ENCODE measurements at regions not wholly inside any gene's neighbourhood (a gene's known extent, or its start where the extent isn't known, plus 50 kb on each side); places are given as distances from the start of the nearest gene placed in this dataset.

DNA sequence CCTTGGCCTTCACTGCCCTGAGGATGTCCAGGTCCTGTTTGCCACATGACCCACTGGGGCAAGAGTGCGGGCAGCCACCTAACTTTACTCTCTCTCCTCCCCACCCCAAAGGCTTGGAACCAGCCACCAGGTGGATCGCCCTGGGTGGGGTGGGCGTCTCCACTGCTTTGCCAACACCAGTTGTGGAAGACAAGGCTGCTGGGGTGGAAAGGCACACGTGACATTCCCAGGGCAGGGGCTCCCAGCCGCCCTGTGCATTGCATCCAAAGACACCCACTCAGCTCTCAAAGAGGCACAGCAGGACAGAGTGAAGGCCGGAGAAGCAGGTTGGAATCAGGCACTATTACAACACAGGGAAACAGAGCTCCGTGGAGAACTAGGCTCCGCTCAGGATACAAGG, 162.2 kb downstream of the OLFM1 start:
- H3K27ac ChIP-seq = no peak overlapping the region

DNA sequence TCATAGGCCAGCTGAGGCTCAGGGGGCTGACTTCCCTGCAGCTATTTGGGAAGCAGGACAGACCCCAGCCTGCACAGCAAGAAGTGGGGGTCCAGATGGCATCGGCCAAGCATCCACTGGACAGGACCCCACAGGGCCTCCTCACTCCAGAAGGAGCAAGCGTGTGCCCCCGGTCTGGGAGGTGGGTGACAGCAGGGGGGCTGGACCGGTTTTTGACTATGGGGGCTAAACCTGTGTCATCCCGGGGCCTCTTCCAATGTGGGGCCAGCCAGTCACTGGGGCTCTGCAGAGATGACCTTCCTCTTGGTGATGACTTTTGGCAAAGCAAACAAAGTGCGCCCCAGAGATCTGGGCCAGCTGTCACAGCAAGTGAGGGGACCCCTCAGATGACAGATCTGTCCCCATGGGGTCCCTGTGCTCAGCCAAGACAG, 163.9 kb downstream of the OLFM1 start:
- no peak for DNase-seq (ENCODE audit: low read depth, low spot score)
- H3K27ac ChIP-seq = no peak overlapping the region

More for the DNA sequence above, 162.2 kb downstream of the OLFM1 start:
- DNase-seq (ENCODE audit: low read depth, low spot score) = no peak

DNA sequence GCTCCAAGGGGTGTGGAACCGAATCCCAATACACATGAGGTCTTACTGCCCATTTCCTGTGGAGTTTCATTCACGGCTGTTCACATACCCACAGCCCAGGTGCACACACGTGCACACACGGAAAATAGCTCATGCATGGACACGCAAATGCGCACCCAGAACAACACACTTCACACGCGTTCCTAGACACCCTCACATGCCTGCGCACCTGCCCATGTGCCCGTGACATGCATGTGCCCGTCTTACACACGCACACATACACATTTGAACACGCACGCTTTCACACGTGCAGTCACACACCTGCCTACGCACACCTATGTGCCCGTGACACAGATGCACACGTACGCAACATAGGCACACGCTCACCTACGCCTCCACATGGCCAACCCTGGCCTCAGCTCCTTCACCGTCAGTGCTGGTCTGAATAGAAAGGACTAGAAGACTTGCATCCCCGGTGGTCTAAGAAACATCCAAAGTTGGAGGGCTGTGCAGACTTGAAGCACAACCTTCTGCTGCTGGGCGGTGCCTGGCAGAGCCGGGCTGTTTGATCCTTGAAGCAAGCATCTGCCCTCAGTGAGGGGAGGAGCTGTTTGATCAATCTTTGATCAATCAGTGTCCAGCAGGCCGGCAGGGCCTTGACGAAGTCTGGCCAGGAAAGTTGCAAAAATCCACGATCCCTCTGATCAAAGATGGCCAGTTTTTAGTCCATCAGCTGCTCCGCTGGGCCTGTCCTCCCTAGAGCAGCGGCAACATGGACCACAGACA, 164.7 kb downstream of the OLFM1 start:
- no peak overlapping the region for H3K27ac ChIP-seq
- DNase-seq (ENCODE audit: low read depth, low spot score) = no peak

DNA sequence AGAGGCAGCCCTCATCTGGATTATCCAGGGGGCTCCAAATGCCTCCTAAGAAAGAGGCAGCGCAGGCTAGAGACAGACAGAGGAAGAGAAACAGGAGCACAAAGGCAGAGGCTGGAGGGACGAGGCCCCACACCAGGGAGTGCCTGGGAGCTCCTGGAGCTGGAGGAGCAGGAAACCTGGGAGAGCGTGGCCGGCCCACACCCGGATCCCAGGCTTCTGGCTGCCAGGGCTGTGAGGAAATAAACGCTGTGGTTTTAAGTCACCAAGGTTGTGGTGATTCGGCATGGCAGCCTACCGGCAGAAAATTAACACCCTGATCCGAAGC, 165.5 kb downstream of the OLFM1 start:
- no peak for DNase-seq (ENCODE audit: low read depth, low spot score)
- no peak overlapping the region for H3K27ac ChIP-seq

DNA sequence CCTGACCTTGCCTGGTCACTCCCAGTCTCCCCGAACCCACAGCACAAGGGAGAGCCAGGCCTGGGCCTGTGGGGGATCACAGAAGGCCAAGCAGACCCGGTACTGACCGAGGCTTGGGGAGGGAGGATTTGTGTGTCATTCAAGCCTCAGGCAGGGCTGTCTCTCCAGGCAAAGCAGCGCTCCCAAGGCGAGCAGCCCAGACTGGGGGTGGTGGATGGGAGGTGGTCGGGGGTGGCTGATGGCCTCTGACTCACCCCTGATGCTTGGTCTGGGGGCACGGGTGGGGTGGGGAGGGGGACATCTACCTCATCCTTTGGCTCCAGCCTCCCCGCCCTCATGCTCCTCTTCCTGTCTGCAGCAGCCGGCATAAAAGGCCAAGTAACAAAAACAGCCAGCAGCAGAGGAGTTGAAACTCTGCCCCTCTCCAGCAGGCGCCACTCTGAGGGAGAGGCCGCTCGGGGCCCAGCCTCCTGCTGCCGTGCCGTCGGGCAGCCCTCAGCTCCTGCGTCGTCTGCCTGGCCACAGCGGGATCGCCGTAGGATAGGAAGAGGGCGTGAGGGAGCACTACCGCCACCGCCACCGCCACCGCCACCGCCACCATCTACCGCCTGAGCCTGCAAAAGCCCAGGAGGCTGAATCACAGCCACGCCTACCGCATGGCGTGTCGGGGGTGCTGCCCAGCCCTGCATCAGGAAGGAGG, 166.0 kb downstream of the OLFM1 start:
- DNase-seq (ENCODE audit: low read depth, low spot score) = no peak

GRCh38 chr9:135254176-135255032, 166.9 kb downstream of the OLFM1 start:
- no peak overlapping the region for H3K27ac ChIP-seq
- DNase-seq (ENCODE audit: low read depth, low spot score) = no peak

More for the DNA sequence above, 166.0 kb downstream of the OLFM1 start:
- no peak overlapping the region for H3K27ac ChIP-seq

GRCh38 chr9:135255033-135255840, 167.8 kb downstream of the OLFM1 start:
- no peak overlapping the region for H3K27ac ChIP-seq
- no peak for DNase-seq (ENCODE audit: low read depth, low spot score)

DNA sequence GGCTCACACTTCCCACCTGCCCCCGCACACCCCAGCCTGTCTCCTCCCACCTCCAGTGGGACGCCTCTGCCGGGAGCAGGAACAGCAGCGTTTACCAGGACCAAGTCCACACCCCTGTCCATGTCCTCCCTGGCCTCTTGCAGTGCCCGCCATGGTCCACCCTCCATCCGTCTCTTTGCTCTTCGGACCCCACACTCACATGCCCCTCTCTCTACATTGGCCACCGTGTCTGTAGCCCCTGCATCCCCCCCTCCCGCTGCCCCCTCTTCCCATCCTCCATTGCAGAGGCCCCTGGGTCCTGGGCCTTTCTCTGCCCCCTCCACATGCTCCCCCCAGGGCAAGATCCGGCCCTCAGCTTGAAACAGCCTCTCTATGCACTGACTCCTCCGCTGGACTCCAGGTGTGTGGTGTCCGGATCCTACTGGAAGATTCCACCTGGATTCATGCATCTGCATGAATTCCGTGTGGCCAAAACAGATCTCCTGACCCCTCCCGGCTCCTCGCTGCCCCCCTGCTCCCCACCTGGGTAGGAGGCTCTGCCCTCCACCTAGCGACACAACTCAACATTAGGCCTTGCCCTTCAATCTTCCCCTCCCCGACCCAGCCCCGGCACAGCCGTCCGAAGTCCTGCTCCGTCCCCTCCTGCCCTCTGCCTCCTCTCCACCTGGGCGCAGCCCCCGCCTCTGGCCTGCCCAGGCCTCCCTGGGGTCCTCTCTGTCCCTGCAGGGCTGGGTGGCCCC, 168.5 kb downstream of the OLFM1 start:
- DNase-seq (ENCODE audit: low read depth, low spot score) = no peak
- H3K27ac ChIP-seq = no peak overlapping the region

DNA sequence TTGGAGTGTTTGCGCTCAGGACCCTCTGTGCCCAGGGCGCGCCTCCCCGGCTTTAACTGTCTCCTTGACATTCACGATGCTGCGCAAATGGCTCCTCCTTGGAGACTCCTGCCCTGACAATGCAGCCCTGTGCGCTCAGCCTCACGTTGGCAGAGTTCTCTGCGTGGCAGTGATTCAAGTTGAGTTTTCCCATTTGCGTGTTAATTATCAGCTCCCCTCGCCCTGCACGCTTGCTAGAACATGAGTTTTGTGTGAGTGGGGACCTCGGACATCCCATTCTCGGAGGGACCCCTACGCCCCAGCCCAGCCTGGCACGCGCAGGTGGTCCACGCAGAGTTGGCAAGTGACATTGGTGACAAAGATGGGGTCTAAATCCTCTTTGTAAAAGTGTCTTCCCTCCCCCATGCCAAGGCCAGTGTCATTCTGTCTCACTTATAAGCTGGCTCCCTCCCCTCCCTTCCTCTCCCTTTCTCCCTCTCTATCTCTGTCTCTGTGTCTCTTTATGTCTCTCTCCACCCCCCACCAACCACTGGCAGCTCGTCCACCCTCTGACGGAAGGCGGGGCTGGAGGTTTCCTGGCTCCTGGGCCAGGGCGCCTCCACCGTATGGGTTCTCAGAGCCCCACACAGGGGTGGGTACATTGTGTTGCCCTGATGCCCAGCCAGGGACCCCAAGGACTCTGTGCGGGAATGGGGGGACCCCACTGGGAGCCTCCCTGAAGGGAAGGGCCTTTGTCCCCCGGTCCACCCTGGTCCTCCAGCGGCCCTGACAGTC, 169.3 kb downstream of the OLFM1 start:
- H3K27ac ChIP-seq = no peak overlapping the region
- no peak for DNase-seq (ENCODE audit: low read depth, low spot score)

DNA sequence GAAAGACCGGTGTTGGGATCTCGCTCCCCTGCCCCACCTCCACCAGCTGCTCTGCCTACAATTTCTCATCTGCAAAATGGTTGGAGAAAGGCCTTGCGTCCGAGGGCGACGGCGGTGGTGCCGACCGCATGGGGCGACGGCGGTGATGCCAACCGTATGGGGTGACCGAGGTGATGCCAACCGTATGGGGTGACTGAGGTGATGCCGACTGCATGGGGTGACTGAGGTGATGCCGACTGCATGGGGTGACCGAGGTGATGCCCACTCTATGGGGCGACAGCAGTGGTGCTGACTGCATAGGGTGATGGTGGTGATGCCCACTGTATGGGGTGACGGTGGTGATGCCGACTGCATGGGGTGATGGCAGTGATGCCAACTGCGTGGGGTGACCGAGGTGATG, 171.0 kb downstream of the OLFM1 start:
- H3K27ac ChIP-seq = no peak overlapping the region
- no peak for DNase-seq (ENCODE audit: low read depth, low spot score)

GRCh38 chr9:135259273-135259672, 171.8 kb downstream of the OLFM1 start:
- no peak overlapping the region for H3K27ac ChIP-seq
- DNase-seq (ENCODE audit: low read depth, low spot score) = no peak

GRCh38 chr9:135260221-135261180, 173.0 kb downstream of the OLFM1 start:
- no peak for DNase-seq (ENCODE audit: low read depth, low spot score)
- H3K27ac ChIP-seq = no peak overlapping the region

DNA sequence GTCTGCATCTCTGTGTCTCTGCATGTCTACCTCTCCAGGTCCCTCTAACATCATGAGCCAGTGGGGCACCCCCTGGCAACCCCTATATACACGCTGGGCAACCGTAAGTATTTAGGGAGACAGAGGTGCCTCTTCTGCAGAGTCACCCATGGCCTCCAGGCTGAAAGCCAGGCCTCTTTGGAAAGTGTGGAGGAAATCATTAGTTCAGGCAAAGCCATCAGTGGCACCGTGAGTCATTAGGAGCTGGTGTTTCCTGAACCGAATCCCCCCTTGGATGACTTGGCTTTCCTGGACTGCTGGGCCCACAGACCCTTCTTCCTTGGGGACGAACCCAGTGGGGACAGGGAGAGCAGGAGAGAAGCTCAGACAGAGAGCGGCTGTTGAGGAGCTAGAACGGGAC, 174.8 kb downstream of the OLFM1 start:
- no peak overlapping the region for H3K27ac ChIP-seq
- no peak for DNase-seq (ENCODE audit: low read depth, low spot score)

DNA sequence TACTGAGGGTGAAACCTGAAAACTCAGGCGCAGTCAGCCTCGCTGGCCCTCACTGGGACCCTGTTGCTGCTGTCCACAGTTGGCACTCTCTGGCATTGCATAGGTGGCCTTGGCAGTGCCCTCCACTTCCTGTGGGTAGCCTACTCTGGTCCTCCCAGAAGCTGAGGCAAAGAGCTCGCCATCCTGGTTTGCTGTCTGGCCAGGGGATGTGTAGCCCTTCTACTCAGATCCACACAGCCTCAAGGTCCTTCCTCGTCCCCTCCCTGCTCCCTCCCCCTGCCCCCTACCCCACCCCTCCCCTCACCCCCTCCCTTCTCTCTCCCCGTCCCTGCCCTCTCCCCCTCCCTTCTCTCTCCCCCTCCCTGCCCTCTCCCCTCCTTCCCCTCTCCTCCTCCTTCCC, 176.0 kb downstream of the OLFM1 start:
- no peak overlapping the region for H3K27ac ChIP-seq
- DNase-seq (ENCODE audit: low read depth, low spot score) = no peak

- H3K27ac ChIP-seq = no peak overlapping the region
- no peak for DNase-seq (ENCODE audit: low read depth, low spot score)
These were observed 178.5 kb downstream of the OLFM1 start for GRCh38 chr9:135265931-135266330.

DNA sequence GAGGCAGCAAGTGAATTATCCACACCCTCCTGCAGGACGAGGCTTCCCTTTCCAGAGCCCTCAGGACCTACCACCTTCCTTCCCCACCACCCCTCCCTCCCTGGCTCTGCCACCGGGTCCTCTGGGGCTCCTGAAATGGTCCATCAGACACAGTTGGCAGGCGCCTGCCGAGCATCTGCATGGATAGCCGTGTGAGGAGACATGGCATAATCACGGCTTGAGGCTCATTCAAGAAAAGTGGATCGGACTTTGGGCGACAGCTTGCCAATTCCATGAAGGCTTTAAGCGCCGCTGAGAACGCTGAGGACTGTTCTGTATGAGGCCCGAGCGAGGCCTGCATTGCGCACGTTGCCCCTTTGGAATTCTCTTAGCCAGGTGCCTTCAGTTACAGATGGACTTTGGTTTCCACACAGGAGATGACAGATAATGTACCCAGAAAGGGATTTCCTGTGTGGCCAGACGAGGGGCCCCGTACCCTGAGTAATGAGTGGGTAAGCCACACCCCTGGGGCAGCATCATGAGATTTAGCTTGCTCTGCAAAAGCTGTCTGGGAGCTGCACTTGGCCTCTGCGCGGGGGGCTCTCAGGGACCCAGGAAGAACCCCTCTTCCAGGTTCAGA, 179.8 kb downstream of the OLFM1 start:
- no peak overlapping the region for H3K27ac ChIP-seq
- no peak for DNase-seq (ENCODE audit: low read depth, low spot score)

GRCh38 chr9:135268031-135268430, 180.6 kb downstream of the OLFM1 start:
- DNase-seq (ENCODE audit: low read depth, low spot score) = no peak
- no peak overlapping the region for H3K27ac ChIP-seq

Measured in epithelial cell of prostate (primary cell).